GM18517 (cell line): ENCODE measurements at regions not wholly inside any gene's neighbourhood (a gene's known extent, or its start where the extent isn't known, plus 50 kb on each side); places are given as distances from the start of the nearest gene placed in this dataset.
"Not testable (repeated sequence)": the region's sequence is repeated elsewhere in the genome, so short reads cannot be mapped to it uniquely, and the experiment has no call there.

ENCODE experiments used
- ATAC-seq: cut with Tn5 transposase; IDR thresholded peaks from one replicate; pipeline ENCODE4 v1.9.1; 2021; ENCODE audit warnings: mild to moderate bottlenecking, moderate library complexity; ENCODE audit not compliant: unreplicated experiment

DNA sequence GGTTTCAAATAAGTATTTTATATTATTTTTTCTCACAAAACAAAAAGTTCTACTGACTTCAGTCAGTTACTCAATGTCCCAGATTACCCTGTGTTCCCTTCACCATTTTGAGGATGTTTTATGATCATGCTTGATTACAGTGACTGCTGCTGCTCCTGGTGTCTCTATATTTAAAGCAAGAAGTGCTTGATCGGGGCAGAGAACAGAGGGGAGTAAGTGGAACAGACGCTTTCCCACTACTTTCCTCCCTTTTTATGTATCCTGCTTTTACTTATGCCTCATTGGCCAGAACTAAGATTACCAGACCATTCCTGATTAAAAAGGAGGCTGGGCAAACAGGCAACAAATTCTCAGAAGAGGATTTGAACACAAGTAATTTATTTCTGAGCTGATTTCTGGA, 612.1 kb downstream of the VGLL3 start:
- no peak for ATAC-seq

DNA sequence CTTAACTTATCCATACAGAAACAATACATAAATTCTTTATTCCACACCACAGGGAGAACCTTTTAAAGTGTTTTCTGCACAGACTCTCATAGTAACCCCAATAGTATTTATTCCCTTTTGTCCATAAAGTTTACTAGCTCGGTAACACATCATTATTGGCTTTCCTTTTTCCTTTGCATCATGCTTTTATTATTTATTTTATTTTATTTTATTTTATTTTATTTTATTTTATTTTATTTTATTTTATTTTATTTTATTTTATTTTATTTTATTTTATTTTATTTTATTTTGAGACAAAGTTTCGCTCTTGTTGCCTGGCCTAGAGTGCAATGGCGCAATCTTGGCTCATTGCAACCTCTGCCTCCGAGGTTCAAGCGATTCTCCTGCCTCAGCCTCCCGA, 655.4 kb downstream of the VGLL3 start:
- not testable (repeated sequence) for ATAC-seq

DNA sequence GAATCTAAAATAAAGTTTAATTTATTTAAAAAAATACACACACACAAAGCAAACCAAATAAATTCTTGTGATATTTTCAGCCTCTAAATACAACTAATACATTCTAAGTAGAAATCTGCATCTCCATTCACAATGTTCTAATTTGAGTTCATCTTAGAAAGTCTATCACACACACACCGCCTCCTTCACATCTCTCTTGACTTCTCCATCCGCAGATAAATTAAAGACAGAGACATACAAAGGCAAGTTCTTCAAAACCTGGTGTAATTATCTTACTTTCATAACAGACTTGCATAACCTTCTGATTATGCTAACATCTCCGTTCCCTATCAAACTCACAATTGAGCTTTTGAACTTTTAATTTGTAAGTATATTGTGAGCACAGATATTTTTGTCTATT, 657.3 kb downstream of the VGLL3 start:
- no peak for ATAC-seq

DNA sequence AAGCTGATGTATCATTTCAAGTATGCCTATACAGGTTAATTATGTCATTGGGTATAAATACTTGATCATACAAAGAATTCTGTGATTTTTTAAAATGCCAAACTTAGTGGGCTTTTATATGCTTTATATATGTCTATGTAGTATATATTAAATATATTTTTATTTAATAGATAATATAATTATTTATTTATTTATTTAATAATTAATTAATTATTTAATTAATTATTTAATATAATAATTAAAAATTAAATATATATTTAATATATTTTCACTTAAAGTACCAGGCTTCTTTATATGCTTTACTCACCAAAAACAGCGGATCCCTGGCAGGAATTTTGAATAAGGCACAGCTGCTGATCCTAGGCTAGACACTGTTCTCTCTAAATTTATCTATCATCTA, 687.0 kb downstream of the VGLL3 start:
- no peak for ATAC-seq

DNA sequence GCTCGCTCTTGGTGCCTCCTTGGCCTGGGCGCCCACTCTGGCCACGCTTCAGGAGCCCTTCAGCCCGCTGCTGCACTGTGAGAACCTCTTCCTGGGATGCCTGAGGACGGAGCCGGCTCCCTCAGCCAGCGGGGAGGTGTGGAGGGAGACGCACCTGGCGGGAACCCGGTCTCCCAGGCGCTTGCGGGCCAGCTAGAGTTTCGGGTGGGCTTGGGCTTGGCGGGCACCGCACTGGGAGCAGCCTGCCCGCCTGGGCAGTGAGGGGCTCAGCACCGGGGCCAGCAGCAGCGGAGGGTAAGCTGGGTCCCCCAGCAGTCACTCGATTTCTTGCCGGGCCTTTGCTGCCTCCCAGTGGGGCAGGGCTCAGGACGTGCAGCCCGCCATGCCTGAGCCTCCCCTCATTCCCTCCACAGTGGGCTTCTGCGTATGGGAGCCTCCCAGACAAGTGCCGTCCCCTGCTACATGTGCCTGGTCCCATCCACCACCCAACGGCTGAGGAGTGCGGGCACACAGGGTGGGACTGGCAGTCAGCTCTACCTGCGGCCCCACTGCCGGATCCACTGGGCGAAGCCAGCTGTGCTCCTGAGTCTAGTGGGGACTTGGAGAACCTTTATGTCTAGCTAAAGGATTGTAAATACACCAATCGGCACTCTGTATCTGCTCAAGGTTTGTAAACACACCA, 708.7 kb downstream of the VGLL3 start:
- ATAC-seq, result no peak

DNA sequence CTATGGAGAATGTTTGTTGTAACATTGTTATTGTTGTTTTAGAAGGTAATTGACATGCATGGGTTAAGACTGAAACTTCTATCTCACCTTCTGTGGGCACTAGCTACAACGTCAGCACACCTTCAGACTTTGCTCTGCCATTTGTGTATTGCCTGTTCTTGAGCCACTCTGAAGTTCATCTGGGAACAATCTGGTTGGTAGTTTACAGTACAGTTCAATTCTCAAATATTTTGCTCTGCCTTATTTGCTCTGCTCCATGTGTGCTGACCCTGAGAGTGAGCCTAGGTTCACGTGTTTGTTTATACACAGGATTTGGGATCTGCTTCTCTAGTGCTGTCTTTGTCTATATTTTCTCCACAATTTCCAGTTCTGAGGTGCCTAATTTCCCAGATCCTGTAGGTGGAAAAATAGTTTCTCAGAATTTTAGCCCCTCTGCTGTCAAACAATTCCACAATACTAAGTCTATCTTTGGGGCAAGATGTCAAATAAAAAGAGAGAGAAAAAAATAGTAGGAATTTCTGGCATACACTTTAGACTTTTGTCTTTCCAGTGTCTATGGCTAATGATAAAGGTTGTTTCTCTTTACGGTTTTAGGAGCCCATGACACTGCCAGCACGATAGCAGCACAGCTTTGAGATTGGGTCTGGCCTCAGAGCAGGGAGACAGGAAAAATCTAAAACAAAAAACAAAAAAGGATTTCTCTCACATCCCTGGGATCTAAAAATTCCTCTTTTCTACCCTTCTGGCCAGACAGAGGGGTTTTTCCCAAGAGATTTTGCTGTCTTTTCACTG, 721.4 kb downstream of the VGLL3 start:
- no peak for ATAC-seq

DNA sequence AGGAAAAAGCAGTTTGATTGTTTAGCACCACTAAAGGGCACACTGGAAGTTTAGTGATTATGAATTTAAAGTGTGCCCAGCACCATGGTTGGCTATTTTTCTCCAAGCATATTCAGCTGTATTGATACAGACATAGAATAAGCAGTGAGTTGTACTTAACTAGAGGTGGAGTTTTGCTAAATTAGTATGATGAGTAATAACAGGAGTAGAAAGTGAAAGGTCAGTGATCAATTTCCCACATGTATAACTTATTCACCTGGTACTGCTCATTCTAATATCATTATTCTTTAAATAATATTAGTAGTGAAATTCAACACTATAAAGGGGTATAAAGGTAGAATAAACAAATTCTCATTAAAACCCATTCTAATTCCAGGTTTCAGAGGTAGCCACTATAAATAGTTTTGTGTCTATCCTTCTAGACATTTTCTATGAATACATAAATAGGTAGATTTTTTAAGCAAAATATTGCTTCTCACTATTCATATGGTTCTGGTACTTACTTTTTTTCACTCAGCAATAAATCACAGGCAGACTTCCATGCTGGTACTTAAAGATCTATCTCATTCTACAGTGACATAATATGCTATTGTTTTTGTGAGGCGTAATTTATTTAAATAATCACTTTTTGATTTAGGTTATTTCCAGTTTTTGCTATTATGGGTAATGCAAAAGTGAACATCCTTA, 732.9 kb downstream of the VGLL3 start:
- no peak for ATAC-seq

DNA sequence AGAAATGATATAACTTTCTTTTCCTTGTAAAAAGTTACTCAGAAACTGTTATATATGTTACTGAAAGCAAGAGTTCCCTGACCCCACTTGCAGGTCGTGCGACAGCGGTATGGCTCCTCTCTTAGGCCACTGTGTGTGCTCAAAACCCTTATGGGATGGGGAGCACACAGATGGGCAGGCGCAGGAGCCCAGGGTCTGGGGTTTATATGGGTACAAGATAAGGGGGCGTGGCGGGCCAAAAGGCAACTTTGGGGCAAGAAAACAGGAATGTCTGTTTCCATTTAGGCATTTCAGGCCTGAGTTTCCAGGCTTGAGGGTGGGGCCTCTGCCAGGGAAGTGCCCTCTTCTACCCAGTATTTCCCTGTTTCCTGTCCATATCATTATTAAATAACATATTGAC, 736.5 kb downstream of the VGLL3 start:
- ATAC-seq, result no peak

DNA sequence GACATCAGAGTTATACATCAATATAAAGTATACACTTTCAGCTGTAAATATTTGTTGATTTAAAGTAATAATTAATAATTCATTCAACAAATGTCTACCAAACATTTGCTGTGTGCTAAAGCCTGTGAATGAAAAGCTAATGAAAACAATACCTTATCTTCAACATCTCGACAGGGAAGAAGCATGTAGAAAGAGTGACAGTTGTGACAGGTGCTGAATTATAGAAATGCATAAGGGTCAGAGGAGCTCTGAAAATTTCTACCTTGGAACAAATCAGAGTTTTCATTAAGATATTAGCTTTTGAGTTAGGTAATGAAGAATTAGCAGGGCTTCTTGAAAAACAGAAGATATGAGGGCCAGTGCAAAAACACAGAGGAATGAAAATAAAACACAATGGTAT, 739.2 kb downstream of the VGLL3 start:
- no peak for ATAC-seq

DNA sequence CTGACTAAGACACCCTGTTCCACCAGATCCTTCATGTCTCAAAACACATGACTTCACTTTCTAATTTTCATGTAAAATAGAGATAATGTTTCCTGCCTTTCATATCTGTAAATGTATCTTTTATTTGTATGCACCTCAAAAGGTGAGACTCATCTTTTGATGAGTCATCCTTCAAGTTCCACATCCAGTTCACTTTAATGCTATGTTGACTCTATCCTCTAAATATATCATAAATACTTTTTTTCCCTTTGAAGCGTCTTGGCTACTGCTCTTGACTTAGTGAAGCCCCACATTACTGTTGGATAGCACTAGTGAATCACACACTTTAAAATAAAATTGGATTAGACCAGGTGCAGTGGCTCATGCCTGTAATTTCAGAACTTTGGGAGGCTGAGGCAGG, 741.1 kb downstream of the VGLL3 start:
- ATAC-seq, result no peak

DNA sequence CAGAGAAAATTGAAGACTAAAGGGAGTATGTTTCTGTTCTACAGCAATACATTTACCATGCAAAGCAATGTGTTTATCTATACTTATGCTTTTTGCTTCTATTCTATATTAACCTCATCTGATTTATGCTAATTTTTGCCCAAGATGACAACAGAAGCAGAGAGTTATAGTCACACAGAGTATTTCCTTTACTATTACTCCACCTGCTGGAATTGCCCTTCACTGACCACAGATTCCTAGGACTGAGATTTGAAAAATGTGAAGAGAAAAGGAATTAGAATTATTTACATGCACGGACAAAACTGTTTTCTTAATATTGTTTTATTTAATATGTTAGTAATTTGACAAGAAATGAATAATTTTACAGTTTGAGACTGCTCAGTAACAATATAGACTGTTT, 745.6 kb downstream of the VGLL3 start:
- ATAC-seq, result no peak

DNA sequence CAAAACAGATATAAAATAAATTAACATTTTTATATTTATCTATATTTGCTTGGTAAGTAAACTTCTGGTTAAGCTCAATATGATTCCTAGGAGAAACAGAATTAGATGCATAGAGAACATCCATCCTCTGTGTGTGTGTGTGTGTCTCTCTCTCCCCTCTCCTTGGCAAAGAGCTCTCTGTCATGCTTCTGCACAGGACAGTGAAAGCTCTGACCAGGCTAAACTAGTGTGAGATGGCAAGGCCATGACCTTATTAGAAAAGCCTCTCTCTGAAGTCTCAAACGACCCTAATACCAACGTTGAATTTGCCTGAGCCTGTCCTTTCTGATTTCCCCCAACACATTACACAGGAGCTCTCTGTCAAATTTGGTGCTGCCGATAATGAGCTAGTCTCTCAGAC, 746.0 kb downstream of the VGLL3 start:
- ATAC-seq, result no peak

DNA sequence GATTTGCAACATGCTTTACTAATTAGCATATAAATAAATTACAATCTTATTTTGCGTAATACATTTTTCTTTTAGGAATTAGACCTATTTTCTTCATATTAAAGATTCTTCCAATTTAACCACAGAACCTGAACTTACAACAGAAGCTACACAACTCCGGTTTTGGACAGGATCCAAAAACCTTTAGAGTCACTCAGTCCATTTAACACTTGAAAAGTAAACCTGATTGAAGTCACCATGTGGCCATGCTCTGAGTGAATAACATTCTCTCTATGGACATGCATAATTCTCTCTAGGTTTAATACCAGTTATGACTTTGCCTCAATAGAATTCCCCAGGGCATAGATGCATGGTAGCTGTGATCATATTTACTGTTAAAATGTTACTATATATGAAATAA, 751.0 kb downstream of the VGLL3 start:
- ATAC-seq, result no peak

DNA sequence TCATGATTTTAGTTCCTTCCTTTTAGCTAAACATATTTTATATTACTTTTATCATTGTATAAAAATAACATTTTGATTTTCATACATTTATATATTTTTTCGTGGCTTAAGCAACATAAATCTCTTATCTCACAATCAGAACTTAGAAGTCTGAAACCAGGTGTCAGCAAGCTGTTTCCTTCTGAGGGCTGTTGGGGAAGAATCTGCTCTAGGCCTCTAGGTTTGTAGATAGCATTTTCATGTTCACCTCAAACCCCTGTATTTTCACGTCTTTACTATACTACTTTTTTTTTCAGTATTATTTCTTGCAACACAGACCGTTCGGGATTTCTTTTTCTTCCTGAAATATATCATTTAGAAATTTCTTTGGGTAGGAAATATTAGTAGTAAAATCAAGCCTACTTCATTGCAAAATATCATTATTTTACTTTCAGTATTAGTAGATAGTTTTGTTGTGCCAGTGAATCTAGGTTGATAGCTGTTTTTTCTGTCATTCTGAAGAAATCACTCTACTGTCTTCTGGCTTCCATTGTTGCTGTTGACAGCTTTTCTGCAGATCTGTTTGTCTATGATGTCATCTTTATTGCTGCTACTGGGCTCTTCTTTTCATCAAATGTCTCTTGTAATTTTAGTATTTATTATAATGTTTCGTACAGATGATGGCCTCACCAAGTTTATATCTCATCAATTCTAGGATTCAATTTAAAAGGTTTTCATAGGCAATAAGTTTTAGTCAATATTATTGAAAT, 756.3 kb downstream of the VGLL3 start:
- ATAC-seq, result no peak

DNA sequence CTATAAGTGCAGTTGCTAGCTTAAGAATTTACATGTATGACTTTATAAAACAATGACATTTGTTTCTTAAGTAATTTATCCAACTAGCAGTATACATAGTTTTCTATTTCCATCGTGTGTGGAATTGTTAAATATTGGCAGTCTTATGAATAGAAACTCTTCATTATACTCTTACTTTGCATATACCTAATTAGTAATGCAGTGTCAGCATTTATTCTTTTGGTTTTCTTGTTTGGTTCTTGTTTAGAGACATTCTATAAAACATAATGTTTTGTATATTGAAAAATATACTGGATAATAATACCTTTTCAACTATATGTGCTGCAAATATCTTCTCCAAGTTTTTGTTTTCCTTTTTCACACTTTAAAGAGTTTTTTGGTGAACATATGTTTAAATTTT, 760.2 kb downstream of the VGLL3 start:
- no peak for ATAC-seq

DNA sequence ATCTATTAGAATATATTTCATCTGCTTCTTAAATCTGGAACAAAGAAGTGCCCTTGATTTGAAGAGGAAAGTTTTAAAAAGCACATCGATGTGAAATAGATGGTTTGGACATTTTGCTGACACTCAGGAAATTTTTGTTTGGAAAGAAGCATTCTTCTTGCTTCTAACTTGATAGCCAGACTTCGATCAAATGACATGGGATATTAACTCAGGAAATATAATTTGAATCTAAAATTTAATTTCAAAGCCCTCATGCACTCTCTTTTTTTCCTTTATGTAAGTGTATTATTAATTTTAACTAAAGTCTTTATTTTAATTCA, 761.2 kb downstream of the VGLL3 start:
- ATAC-seq, result no peak

DNA sequence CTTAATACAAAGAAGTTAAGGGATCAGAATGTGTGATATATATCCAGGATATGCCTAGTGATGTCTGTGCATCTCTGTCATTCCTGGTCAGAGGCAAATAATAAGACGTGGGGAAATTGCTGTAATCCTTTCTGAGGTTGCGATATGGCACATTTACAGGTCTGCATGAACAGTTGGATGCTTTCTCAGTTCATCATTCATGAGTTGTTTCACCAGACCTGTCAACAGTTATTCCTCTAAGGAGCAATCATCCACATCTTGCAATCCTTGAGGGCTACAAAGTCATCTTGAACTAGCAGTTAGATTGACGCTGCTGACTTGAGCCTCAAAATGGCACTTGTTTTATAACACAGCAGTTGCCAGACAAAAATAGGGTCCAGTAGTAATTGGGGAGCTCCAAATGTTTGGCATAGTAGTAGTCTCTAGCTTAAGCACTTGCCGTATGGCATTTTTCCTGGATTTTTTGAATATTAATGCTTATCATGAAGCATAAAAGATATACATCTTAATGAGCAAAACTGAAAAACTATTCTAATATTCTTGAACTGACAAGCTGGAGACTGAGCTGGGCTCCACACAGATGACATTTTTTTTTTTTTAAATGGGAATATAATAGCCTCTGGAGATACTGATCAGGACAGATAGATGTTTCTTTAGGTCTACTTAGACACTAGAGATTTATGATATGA, 761.7 kb downstream of the VGLL3 start:
- no peak for ATAC-seq

DNA sequence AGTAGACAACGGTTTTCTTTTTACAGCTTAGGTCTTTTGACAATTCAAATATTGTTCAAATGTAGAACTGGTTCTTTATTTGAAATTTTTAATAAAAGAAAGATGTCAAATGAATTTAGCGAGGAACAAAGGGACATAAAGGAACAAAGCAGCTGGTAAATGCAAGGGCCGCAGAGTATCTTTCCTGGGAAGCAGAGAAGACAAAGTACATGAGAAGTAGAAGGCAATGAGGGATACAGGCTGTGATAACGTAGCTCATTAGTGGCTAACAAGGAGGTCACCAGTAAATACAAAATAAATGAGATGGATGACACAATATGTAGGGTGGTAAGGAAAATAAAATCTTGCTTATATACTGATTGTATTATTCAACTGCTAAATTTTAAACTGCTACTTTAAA, 762.8 kb downstream of the VGLL3 start:
- no peak for ATAC-seq

DNA sequence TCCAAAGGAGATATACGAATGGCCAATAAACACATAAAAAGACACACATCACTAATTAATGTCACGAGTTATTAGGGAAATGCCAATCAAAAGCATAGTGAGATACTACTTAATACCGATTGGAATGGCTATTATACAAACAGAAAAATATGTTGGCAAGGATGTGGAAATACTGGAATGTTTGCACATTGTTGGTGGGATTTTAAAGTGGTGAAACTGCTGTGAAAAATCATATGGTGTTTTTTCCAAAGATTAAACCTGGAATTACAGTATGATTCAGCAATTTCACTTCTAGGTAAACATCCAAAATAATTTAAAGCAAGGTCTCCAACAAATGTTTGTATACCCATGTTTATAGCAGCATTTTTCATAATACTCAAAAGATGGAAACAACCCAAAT, 765.5 kb downstream of the VGLL3 start:
- ATAC-seq, result no peak

DNA sequence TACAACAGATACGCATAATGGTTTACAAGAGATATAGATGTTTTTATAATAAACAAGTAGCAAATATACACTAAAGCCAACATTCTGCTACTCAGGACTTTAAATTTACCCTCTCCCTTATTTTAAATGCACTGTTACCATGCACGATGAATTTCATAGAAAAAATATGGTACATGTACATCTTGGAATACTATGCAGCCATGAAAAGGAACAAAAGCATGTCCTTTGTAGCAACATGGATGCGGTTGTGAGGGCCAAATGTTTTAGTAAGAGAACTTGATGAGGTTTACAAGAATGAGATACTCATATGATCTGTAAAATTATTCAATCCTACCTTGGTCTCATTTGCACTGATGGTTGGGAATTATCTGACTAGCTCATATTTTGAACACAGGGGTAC, 769.3 kb downstream of the VGLL3 start:
- ATAC-seq, result no peak

DNA sequence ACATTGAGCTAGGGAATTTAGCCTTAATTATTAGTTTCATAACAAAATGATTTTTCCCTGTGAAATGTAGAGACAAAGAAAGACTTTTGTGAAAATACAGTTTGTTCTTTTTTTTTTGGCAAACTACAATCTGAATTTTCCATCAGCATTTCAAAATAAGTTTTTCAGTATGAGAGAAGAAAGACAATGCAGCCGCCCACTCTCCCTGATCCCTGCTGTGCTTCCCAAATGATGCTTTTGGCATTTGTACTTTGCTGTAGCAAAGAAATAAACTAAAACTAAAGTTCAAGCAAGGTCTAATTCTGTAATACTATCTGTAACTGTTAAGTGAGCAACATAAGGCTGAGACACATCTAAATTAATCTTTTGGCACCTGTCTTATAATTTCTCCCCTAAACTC, 782.2 kb downstream of the VGLL3 start:
- ATAC-seq, result no peak
